ENCODE measurements at regions not wholly inside any gene's neighbourhood (a gene's known extent, or its start where the extent isn't known, plus 50 kb on each side); places are given as distances from the start of the nearest gene placed in this dataset.
"Not testable (repeated sequence)": the region's sequence is repeated elsewhere in the genome, so short reads cannot be mapped to it uniquely, and the experiment has no call there.

- in situ Hi-C loops (cut with MboI; ENCODE audit: low pct_unique_long_range_greater_than_20kb, low sequenced_read_pairs, unreplicated experiment): loop anchor here (25.0 kb wide), 1 partner anchor 107 kb away; no protein-coding TSS in a partner anchor
- DNase-seq (ENCODE audit: low spot score): peak; percentile 23
Observed at GRCh38 chr17:27944546-27945332, 51.6 kb upstream of the LYRM9 start.

DNA sequence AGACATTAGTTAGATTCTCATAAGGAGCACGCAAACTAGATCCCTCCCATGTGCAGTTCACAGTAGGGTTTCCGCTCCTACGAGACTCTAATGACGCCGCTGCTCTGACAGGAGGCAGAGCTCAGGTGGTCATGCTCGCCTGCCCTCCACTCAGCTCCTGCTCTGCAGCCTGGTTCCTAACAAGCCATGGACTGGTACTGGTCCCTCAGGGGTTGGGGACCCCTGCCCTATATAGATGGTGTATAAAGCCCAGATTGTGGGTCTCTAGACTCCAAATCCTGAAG is 52.1 kb upstream of the LYRM9 start:
- no peak for DNase-seq (ENCODE audit: low spot score)
- in situ Hi-C loops (cut with MboI; ENCODE audit: low pct_unique_long_range_greater_than_20kb, low sequenced_read_pairs, unreplicated experiment): loop anchor here (25.0 kb wide), 1 partner anchor 108 kb away; no protein-coding TSS in a partner anchor
- TF ChIP-seq, protein P1, sequence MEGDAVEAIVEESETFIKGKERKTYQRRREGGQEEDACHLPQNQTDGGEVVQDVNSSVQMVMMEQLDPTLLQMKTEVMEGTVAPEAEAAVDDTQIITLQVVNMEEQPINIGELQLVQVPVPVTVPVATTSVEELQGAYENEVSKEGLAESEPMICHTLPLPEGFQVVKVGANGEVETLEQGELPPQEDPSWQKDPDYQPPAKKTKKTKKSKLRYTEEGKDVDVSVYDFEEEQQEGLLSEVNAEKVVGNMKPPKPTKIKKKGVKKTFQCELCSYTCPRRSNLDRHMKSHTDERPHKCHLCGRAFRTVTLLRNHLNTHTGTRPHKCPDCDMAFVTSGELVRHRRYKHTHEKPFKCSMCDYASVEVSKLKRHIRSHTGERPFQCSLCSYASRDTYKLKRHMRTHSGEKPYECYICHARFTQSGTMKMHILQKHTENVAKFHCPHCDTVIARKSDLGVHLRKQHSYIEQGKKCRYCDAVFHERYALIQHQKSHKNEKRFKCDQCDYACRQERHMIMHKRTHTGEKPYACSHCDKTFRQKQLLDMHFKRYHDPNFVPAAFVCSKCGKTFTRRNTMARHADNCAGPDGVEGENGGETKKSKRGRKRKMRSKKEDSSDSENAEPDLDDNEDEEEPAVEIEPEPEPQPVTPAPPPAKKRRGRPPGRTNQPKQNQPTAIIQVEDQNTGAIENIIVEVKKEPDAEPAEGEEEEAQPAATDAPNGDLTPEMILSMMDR (IDR thresholded peaks at IDR 0.05; ENCODE audit: extremely low read depth, insufficient read depth, missing control alignments): no peak

More at GRCh38 chr17:27944546-27945332, 51.6 kb upstream of the LYRM9 start:
- TF ChIP-seq, protein P1 (IDR thresholded peaks at IDR 0.05; ENCODE audit: extremely low read depth, insufficient read depth, missing control alignments): peak; percentile 4

DNA sequence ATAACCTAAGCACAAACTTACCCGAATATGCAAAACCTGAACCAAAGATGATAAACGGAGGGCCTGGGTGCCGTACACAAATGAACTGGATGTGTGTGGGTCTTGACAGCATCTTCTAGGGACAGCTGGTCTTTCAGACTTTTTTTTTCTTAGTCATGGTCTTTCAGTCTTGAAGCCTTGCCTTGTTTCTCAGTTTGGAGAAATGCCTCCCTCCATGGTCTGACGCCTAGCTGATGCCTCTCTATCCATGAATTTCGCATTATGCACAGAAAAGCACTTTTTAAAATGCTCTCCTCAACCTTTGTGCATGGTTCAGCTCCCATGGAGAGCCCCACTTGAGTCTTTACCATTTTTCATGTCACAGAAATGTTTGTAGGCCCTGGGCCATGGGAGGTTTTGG is 52.8 kb upstream of the LYRM9 start:
- DNase-seq (ENCODE audit: low spot score): no peak
- in situ Hi-C loops (cut with MboI; ENCODE audit: low pct_unique_long_range_greater_than_20kb, low sequenced_read_pairs, unreplicated experiment): loop anchor here (25.0 kb wide), 1 partner anchor 109 kb away; no protein-coding TSS in a partner anchor
- TF ChIP-seq, protein P1 (IDR thresholded peaks at IDR 0.05; ENCODE audit: extremely low read depth, insufficient read depth, missing control alignments): no peak

GRCh38 chr17:27946513-27946912 is 53.3 kb upstream of the LYRM9 start:
- TF ChIP-seq, protein P1 (IDR thresholded peaks at IDR 0.05; ENCODE audit: extremely low read depth, insufficient read depth, missing control alignments): no peak
- in situ Hi-C loops (cut with MboI; ENCODE audit: low pct_unique_long_range_greater_than_20kb, low sequenced_read_pairs, unreplicated experiment): loop anchor here (25.0 kb wide), 1 partner anchor 109 kb away; no protein-coding TSS in a partner anchor
- no peak for DNase-seq (ENCODE audit: low spot score)

DNA sequence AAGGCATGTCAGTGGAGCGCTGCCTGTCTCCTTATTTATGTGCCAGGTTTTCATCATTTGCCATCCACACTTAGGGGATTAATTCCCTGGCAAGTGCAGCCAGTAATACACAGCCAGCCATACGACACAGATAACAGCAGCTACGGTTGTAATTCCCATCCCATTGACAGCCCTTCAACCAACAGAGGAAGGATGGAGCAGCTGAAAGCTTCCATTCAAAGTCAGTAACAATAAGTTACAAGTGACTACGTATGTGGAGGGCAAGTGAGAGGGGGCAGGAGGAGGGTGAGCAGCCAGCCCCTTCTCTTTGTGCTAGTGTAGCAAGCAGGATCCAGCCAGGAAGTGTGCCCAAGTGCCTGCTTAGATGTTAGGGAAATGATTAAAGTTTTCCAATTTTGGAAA is 53.8 kb upstream of the LYRM9 start:
- in situ Hi-C loops (cut with MboI; ENCODE audit: low pct_unique_long_range_greater_than_20kb, low sequenced_read_pairs, unreplicated experiment): loop anchor here (25.0 kb wide), 1 partner anchor 110 kb away; no protein-coding TSS in a partner anchor

GRCh38 chr17:27949304-27949703 is 56.1 kb upstream of the LYRM9 start:
- in situ Hi-C loops (cut with MboI; ENCODE audit: low pct_unique_long_range_greater_than_20kb, low sequenced_read_pairs, unreplicated experiment): loop anchor here (25.0 kb wide), 1 partner anchor 112 kb away; no protein-coding TSS in a partner anchor
- TF ChIP-seq, protein P1 (IDR thresholded peaks at IDR 0.05; ENCODE audit: extremely low read depth, insufficient read depth, missing control alignments): no peak
- DNase-seq (ENCODE audit: low spot score): no peak

More for the DNA sequence above, 53.8 kb upstream of the LYRM9 start:
- TF ChIP-seq, protein P1 (IDR thresholded peaks at IDR 0.05; ENCODE audit: extremely low read depth, insufficient read depth, missing control alignments): no peak
- DNase-seq (ENCODE audit: low spot score): no peak

- DNase-seq (ENCODE audit: low spot score); in situ Hi-C loops (cut with MboI; ENCODE audit: low pct_unique_long_range_greater_than_20kb, low sequenced_read_pairs, unreplicated experiment): not testable (repeated sequence)
Observed at GRCh38 chr17:27950225-27950624, 57.1 kb upstream of the LYRM9 start.
